Stimulated activated effector memory CD8-positive, alpha-beta T cell treated with anti-CD3 and anti-CD28 coated beads, Interleukin-12 subunit alpha, Interleukin-12 subunit beta, amount 100 ng/mL, for 72 hours (primary cell): ENCODE measurements at regions not wholly inside any gene's neighbourhood (a gene's known extent, or its start where the extent isn't known, plus 50 kb on each side); places are given as distances from the start of the nearest gene placed in this dataset.
"Not testable (repeated sequence)": the region's sequence is repeated elsewhere in the genome, so short reads cannot be mapped to it uniquely, and the experiment has no call there.

Experiments
- ATAC-seq: fragments of 150-1000 bp; cut with Tn5 transposase; 2 replicates; pipeline ENCODE4 v1.10.0; 2021
- DNase-seq, 2 donors: peaks; one replicate each; pipeline ENCODE4 v3.0.0; 2021 to 2022; ENCODE audit warnings: low spot score in 2 of 2
- H3K27ac Mint-ChIP-seq: one replicate; pipeline ENCODE4 v1.8.0; 2022; ENCODE audit warnings: mild to moderate bottlenecking, mixed read lengths
- H3K36me3 Mint-ChIP-seq: one replicate; pipeline ENCODE4 v1.8.0; 2022; ENCODE audit warnings: mild to moderate bottlenecking, mixed read lengths
- H3K4me1 Mint-ChIP-seq: one replicate; pipeline ENCODE4 v1.8.0; 2022; ENCODE audit warnings: mixed read lengths
- H3K4me3 Mint-ChIP-seq: one replicate; pipeline ENCODE4 v1.8.0; 2022; ENCODE audit warnings: mild to moderate bottlenecking, mixed read lengths
- H3K9me3 Mint-ChIP-seq: one replicate; pipeline ENCODE4 v1.8.0; 2022; ENCODE audit warnings: mixed read lengths

DNA sequence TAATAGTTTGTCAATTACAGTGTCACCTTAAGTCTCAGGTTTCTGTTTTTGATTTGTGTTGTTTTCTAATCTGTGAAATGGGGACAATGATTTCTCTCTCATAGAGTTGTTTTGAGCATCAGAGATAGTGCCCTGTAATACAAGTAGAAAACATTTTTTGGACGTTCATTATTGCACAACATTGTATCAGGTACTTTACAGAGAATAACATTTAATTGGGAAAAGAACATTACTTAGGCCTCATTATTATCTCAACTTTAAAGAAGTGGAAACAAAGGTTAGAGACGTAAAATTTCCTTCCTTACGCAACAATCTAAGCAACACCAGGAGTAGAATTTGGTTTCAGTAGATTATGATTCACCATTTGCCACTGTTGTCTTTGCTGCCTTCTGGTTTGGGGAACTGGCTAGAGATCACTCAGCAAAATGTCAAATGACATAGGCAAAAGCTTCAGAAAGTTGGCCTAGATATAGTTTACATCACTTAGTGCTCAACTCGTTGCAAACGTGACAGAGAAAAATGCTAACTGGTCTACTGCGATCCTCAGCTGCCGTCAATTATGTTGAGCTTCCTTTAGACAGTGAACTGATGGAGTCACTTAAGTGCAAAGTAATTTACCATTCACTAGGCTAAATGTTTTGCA, 1026.8 kb downstream of the CDH11 start:
- H3K4me1 Mint-ChIP-seq, result no peaks in the 10 kb centered on the region
- no peaks in the 10 kb centered on the region for H3K36me3 Mint-ChIP-seq
- DNase-seq (no peak), ATAC-seq (no peak)
- H3K4me3 Mint-ChIP-seq, result no peak overlapping the region
- H3K27ac Mint-ChIP-seq, result no peak overlapping the region
- H3K9me3 Mint-ChIP-seq, result peaks cover 15% of the 10 kb centered on the region

DNA sequence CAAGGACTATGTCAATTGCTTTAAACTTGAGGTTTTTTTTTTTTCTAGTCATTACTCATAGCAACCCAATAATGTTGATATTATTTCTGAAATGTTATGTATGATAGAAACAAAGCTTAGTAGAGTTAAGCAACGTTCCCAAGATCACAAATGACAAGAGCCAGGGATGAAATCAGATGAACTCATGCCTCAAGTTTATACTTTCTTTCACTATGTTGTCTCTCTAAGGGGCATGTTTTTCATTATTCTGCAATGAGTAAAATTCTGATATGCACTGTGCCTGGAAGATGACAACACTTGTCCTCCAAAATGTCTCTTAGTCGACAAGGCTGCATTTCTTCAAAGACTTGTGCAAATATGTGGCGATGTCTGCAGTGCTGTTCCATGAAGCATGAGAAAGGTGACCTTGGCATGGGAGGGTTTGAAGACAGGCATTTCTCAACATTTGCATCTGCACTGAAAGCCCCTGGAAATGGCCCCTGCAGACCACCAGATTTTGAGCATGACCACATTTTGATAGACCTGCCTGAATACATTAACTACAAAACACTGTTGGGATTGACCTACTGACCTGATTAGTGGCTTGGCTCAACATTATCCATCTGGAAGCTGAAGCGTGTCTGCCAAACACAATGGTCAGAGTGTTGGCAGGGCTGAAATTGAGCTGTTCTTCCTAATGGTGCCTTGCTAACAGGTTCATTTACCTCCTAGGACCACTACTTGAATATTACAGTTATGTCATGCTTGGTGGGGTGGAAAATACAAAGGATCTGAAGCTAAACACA, 1027.5 kb downstream of the CDH11 start:
- H3K27ac Mint-ChIP-seq, result no peak overlapping the region
- H3K9me3 Mint-ChIP-seq, result peaks cover 11% of the 10 kb centered on the region
- no peak for DNase-seq
- H3K4me3 Mint-ChIP-seq, result no peak overlapping the region
- ATAC-seq, result no peak
- no peaks in the 10 kb centered on the region for H3K4me1 Mint-ChIP-seq
- no peaks in the 10 kb centered on the region for H3K36me3 Mint-ChIP-seq

DNA sequence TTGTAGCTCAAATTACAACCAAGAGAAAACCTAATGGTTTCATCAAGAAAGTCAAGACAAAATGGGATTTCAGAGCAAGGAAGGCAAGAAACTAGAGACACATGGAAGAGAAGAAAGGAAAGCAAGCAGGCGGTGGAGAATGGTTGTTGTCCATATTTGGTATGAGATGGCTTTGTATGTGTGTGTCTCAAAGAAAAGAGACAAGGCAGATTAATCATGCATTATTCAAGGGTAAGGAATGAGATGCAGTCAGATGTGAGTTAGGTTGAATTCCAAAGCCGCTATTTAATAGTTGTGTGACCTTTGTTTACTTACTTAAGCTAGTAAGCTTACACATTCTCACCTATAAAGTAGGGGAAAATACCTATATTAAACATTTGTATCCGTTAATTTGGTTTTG, 1029.6 kb downstream of the CDH11 start:
- Mint-ChIP-seq H3K4me1 (no peaks in the 10 kb centered on the region), H3K4me3 (no peak overlapping the region), H3K36me3 (no peaks in the 10 kb centered on the region), H3K27ac (no peak overlapping the region), H3K9me3 (peaks cover 20% of the 10 kb centered on the region)
- ATAC-seq, result no peak
- DNase-seq, result no peak

DNA sequence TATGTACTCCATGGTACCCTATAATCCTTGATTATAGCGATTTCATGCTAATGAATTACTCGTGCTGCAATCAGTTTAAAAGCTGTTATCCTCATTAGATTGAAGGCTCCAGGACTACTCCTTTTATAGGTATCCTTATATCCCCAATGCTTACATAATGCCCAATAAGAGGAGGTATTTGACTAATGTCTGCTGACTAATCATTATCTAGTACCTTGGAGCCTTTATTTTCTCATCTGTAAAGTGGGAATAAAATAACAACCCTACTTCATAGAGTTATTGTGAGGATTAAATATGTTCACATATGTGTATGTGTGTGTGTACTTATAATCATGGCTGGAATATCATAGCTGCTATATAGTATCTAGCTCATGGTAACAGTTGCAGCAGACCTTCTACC, 1031.5 kb downstream of the CDH11 start:
- Mint-ChIP-seq H3K36me3 (no peaks in the 10 kb centered on the region), H3K9me3 (peaks cover 20% of the 10 kb centered on the region), H3K27ac (no peak overlapping the region), H3K4me1 (no peaks in the 10 kb centered on the region), H3K4me3 (no peak overlapping the region)
- ATAC-seq, result no peak
- DNase-seq, result no peak

- no peak for ATAC-seq
- H3K27ac Mint-ChIP-seq, result no peak overlapping the region
- DNase-seq, result no peak
- no peaks in the 10 kb centered on the region for H3K36me3 Mint-ChIP-seq
- H3K4me3 Mint-ChIP-seq, result no peak overlapping the region
- no peaks in the 10 kb centered on the region for H3K4me1 Mint-ChIP-seq
- H3K9me3 Mint-ChIP-seq, result peaks cover 20% of the 10 kb centered on the region
These were observed 1032.2 kb downstream of the CDH11 start for GRCh38 chr16:64089697-64090096.

- H3K4me1 Mint-ChIP-seq, result no peaks in the 10 kb centered on the region
- H3K4me3 Mint-ChIP-seq, result no peak overlapping the region
- peaks cover 20% of the 10 kb centered on the region for H3K9me3 Mint-ChIP-seq
- ATAC-seq (no peak), DNase-seq (no peak)
- no peaks in the 10 kb centered on the region for H3K36me3 Mint-ChIP-seq
- H3K27ac Mint-ChIP-seq, result no peak overlapping the region
These were observed 1033.0 kb downstream of the CDH11 start for GRCh38 chr16:64088838-64089237.

DNA sequence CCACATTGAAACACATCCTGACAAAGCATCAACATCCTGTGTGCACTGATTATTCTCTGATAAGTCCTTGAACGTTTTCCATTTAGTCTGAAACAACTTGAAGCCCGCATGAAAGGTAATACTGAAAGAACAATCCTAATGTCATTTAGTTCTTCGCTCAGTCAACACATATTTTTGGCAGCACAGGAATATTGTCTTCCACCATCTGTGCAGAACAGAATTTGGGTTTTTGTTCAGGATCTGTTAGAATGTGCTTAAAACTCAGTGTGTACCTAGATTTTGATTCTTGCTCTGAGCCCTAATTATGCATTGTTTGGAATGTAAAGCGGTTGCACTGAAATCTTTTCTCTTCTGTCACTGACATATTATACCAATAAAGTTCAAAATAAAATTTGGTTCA, 1036.6 kb downstream of the CDH11 start:
- ATAC-seq (no peak), DNase-seq (no peak)
- H3K27ac Mint-ChIP-seq, result no peak overlapping the region
- peaks cover 15% of the 10 kb centered on the region for H3K9me3 Mint-ChIP-seq
- no peaks in the 10 kb centered on the region for H3K36me3 Mint-ChIP-seq
- no peak overlapping the region for H3K4me3 Mint-ChIP-seq
- no peaks in the 10 kb centered on the region for H3K4me1 Mint-ChIP-seq

- DNase-seq (no peak), ATAC-seq (no peak)
- Mint-ChIP-seq H3K9me3 (peaks cover 19% of the 10 kb centered on the region), H3K4me3 (no peak overlapping the region), H3K27ac (no peak overlapping the region), H3K36me3 (no peaks in the 10 kb centered on the region), H3K4me1 (no peaks in the 10 kb centered on the region)
These were observed 1037.2 kb downstream of the CDH11 start for GRCh38 chr16:64084706-64085105.

GRCh38 chr16:64083428-64084129, 1038.3 kb downstream of the CDH11 start:
- Mint-ChIP-seq H3K27ac (no peak overlapping the region), H3K4me3 (no peak overlapping the region), H3K9me3 (peaks cover 17% of the 10 kb centered on the region), H3K36me3 (no peaks in the 10 kb centered on the region), H3K4me1 (no peaks in the 10 kb centered on the region)
- no peak for DNase-seq
- no peak for ATAC-seq

- peaks cover 25% of the 10 kb centered on the region for H3K9me3 Mint-ChIP-seq
- no peaks in the 10 kb centered on the region for H3K4me1 Mint-ChIP-seq
- H3K27ac Mint-ChIP-seq, result no peak overlapping the region
- DNase-seq (no peak), ATAC-seq (no peak)
- no peaks in the 10 kb centered on the region for H3K36me3 Mint-ChIP-seq
- H3K4me3 Mint-ChIP-seq, result no peak overlapping the region
These were observed 1044.6 kb downstream of the CDH11 start for GRCh38 chr16:64077242-64077641.

- DNase-seq, result no peak
- Mint-ChIP-seq H3K4me3 (no peak overlapping the region), H3K4me1 (no peaks in the 10 kb centered on the region), H3K27ac (no peak overlapping the region), H3K9me3 (peaks cover 22% of the 10 kb centered on the region), H3K36me3 (no peaks in the 10 kb centered on the region)
- ATAC-seq, result no peak
These were observed 1047.2 kb downstream of the CDH11 start for GRCh38 chr16:64074706-64075105.

DNA sequence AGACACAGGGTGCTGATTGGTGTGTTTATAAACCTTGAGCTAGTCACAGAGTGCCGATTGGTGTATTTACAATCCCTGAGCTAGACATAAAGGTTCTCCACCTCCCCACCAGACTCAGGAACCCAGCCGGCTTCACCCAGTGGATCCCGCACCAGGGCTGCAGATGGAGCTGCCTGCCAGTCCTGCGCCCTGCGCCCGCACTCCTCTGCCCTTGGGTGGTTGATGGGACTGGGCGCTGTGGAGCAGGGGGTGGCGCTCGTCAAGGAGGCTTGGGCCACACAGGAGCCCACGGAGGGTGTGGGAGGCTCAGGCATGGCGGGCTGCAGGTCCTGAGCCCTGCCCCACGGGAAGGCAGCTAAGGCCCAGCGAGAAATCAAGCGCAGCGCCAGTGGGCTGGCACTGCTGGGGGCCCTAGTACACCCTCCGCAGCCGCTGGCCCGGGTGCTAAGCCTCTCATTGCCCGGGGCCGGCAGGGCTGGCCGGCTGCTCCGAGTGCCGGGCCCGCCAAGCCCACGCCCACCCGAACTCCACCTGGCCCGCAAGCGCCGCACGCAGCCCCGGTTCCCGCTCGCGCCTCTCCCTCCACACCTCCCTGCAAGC, 1049.6 kb downstream of the CDH11 start:
- H3K4me1 Mint-ChIP-seq, DNase-seq, H3K27ac Mint-ChIP-seq, ATAC-seq, H3K4me3 Mint-ChIP-seq, H3K36me3 Mint-ChIP-seq: not testable (repeated sequence)
- H3K9me3 Mint-ChIP-seq, result peaks cover 21% of the 10 kb centered on the region

- DNase-seq (no peak), ATAC-seq (no peak)
- H3K4me1 Mint-ChIP-seq, result no peaks in the 10 kb centered on the region
- no peak overlapping the region for H3K27ac Mint-ChIP-seq
- peaks cover 14% of the 10 kb centered on the region for H3K9me3 Mint-ChIP-seq
- H3K4me3 Mint-ChIP-seq, result no peak overlapping the region
- no peaks in the 10 kb centered on the region for H3K36me3 Mint-ChIP-seq
These were observed 1056.3 kb downstream of the CDH11 start for GRCh38 chr16:64065523-64065922.

GRCh38 chr16:64061621-64062020, 1060.2 kb downstream of the CDH11 start:
- no peak overlapping the region for H3K27ac Mint-ChIP-seq
- no peak for ATAC-seq
- H3K4me1 Mint-ChIP-seq, result no peaks in the 10 kb centered on the region
- no peak overlapping the region for H3K4me3 Mint-ChIP-seq
- peaks cover 11% of the 10 kb centered on the region for H3K9me3 Mint-ChIP-seq
- H3K36me3 Mint-ChIP-seq, result no peaks in the 10 kb centered on the region
- DNase-seq, result no peak

DNA sequence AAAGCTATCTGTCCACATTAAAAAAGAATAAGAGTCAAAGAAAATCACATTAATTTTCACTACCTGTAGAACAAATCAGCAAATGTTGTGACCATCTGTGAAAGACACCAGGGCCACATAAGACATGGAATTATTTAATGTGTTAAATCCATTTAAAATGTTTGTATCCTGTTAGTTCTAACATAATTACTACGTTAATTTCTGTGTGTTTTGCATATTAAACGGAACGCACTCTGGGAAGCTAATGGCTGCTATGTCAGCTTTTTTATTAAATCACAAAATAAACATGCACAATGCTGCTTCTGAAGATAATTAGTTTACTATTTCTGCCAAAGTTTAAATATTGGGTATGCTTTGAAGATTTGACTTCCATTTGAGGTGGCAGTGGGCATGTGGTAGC, 1061.2 kb downstream of the CDH11 start:
- H3K4me3 Mint-ChIP-seq, result no peak overlapping the region
- no peaks in the 10 kb centered on the region for H3K36me3 Mint-ChIP-seq
- H3K9me3 Mint-ChIP-seq, result peaks cover 11% of the 10 kb centered on the region
- no peak for DNase-seq
- no peak overlapping the region for H3K27ac Mint-ChIP-seq
- ATAC-seq, result no peak
- no peaks in the 10 kb centered on the region for H3K4me1 Mint-ChIP-seq
